Neural cell (in vitro differentiated cells): ENCODE measurements at regions not wholly inside any gene's neighbourhood (a gene's known extent, or its start where the extent isn't known, plus 50 kb on each side); places are given as distances from the start of the nearest gene placed in this dataset.

Experiments used
- H2AFZ ChIP-seq: fragments of 200-600, 300-800 bp; sonication (generic), shearing (Covaris generic); 2 replicates; pipeline ENCODE4 v1.6.0; 2014; ENCODE audit warnings: low read depth, mild to moderate bottlenecking, antibody characterized with exemption, low read length, moderate library complexity
- H3F3A ChIP-seq: fragments of 200-600 bp; shearing (Covaris generic); 2 replicates; pipeline ENCODE4 v1.6.1; 2016; ENCODE audit warnings: mild to moderate bottlenecking, moderate library complexity, mixed read lengths, antibody characterized with exemption, low read length; ENCODE audit not compliant: insufficient read depth, poor library complexity, severe bottlenecking
- H3K27ac ChIP-seq: fragments of 200-600, 300-800 bp; sonication (generic), shearing (Covaris generic); 2 replicates; pipeline ENCODE4 v1.5.1; 2014; ENCODE audit warnings: mild to moderate bottlenecking, low read length, moderate library complexity
- H3K27me3 ChIP-seq: fragments of 300-800, 200-600 bp; sonication (generic), shearing (Covaris generic); 2 replicates; pipeline ENCODE4 v1.6.0; 2014; ENCODE audit warnings: mild to moderate bottlenecking, low read depth, low read length, moderate library complexity; ENCODE audit not compliant: insufficient read depth
- H3K36me3 ChIP-seq: fragments of 300-800, 200-600 bp; sonication (generic), shearing (Covaris generic); 2 replicates; pipeline ENCODE4 v1.5.1; 2014; ENCODE audit warnings: mild to moderate bottlenecking, antibody characterized with exemption, low read length, moderate library complexity; ENCODE audit not compliant: insufficient read depth
- H3K4me2 ChIP-seq: fragments of 300-800, 200-600 bp; sonication (generic), shearing (Covaris generic); 2 replicates; pipeline ENCODE4 v1.6.0; 2014; ENCODE audit warnings: mild to moderate bottlenecking, low read length
- H3K4me3 ChIP-seq: fragments of 300-800, 200-600 bp; sonication (generic), shearing (Covaris generic); 2 replicates; pipeline ENCODE4 v1.5.1; 2014; ENCODE audit warnings: mild to moderate bottlenecking, low read length, moderate library complexity
- H3K79me2 ChIP-seq: fragments of 200-600 bp; shearing (Covaris generic); replicated peaks from 2 replicates; pipeline ENCODE4 v1.6.0; 2014; ENCODE audit warnings: mild to moderate bottlenecking, low read length, moderate library complexity; ENCODE audit not compliant: insufficient read depth
- H3K9ac ChIP-seq: fragments of 300-800, 200-600 bp; sonication (generic), shearing (Covaris generic); 2 replicates; pipeline ENCODE4 v1.6.1; 2016; ENCODE audit warnings: mild to moderate bottlenecking, low read length, mixed read lengths
- H3K9me2 ChIP-seq: fragments of 200-600 bp; shearing (Covaris generic); 2 replicates; pipeline ENCODE4 v1.6.1; 2016; ENCODE audit warnings: mild to moderate bottlenecking, low read length, mixed read lengths; ENCODE audit not compliant: insufficient read depth
- H3K9me3 ChIP-seq: fragments of 200-600, 300-800 bp; sonication (generic), shearing (Covaris generic); 2 replicates; pipeline ENCODE4 v1.6.1; 2016; ENCODE audit warnings: mild to moderate bottlenecking, mixed run types, low read length, moderate library complexity, mixed read lengths
- H4K20me1 ChIP-seq: fragments of 200-600 bp; shearing (Covaris generic); 2 replicates; pipeline ENCODE4 v1.6.1; 2016; ENCODE audit warnings: mild to moderate bottlenecking, mixed run types; ENCODE audit not compliant: insufficient read depth
- EP300 ChIP-seq: fragments of 450-650 bp; conservative IDR thresholded peaks from 2 replicates; pipeline ENCODE4 v1.6.1; 2014; ENCODE audit warnings: antibody characterized with exemption, mild to moderate bottlenecking, moderate library complexity; ENCODE audit not compliant: poor library complexity, severe bottlenecking
- EZH2 ChIP-seq: fragments of 200-600, 300-800 bp; shearing (Covaris generic), sonication (generic); IDR thresholded peaks from 2 replicates; pipeline ENCODE4 v1.6.1; 2014; ENCODE audit warnings: antibody characterized with exemption, low read length, borderline replicate concordance, mild to moderate bottlenecking; ENCODE audit not compliant: insufficient read depth, poor library complexity, severe bottlenecking
- MXI1 ChIP-seq: fragments of 450-650 bp; conservative IDR thresholded peaks from 2 replicates; pipeline ENCODE4 v1.6.1; 2014; ENCODE audit warnings: antibody characterized with exemption, mild to moderate bottlenecking; ENCODE audit not compliant: poor library complexity, severe bottlenecking
- POLR2AphosphoS5 ChIP-seq: IDR thresholded peaks from 2 replicates; pipeline ENCODE4 v1.6.1; 2012
- RAD21 ChIP-seq: fragments of 450-650 bp; conservative IDR thresholded peaks from 2 replicates; pipeline ENCODE4 v1.6.1; 2014; ENCODE audit warnings: antibody characterized with exemption, mild to moderate bottlenecking, moderate library complexity
- SMC3 ChIP-seq: fragments of 450-650 bp; conservative IDR thresholded peaks from 2 replicates; pipeline ENCODE4 v1.6.1; 2014; ENCODE audit warnings: antibody characterized with exemption, mild to moderate bottlenecking, moderate library complexity; ENCODE audit not compliant: poor library complexity
- TAF1 ChIP-seq: IDR thresholded peaks from 2 replicates; pipeline ENCODE4 v1.6.1; 2012; ENCODE audit warnings: low read depth
- TF ChIP-seq, protein P1 (sequence below): fragments of 450-650 bp; IDR thresholded peaks from 2 replicates; pipeline ENCODE4 v1.5.1; 2014; ENCODE audit warnings: antibody characterized with exemption, mild to moderate bottlenecking, moderate library complexity; ENCODE audit not compliant: poor library complexity, severe bottlenecking
- TF ChIP-seq, protein P2 (sequence below): IDR thresholded peaks from 2 replicates; pipeline ENCODE4 v1.6.1; 2012; ENCODE audit warnings: borderline replicate concordance

DNA sequence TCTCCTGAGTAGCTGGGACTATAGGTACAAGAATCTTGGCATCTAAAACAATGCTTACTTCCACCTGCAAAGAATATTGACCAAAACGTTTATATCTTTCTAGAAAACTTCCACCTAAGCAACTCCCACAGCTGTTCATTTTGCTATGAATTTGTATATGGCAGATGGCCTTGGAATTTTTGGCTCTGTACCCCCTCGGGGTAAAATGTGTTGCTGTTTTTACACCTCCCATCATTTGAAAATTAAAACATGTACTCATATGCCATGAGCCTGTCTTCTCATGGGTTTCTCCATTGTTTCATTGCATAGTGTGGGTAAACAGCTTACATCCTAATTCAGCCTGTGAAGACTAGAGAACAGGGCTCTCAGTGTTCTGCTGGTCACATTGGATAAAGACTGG lies 853.6 kb upstream of the SOX11 start:
- Histone ChIP-seq H3K79me2 (no peaks in the 10 kb centered on the region), H3K4me3 (no peak overlapping the region), H3K9me2 (no peaks in the 10 kb centered on the region), H3K4me2 (no peak overlapping the region), H3F3A (no peaks in the 10 kb centered on the region), H3K36me3 (no peaks in the 10 kb centered on the region), H3K9ac (no peak overlapping the region), H3K27ac (no peak overlapping the region), H4K20me1 (no peaks in the 10 kb centered on the region), H3K27me3 (no peaks in the 10 kb centered on the region), H3K9me3 (no peaks in the 10 kb centered on the region), H2AFZ (no peak overlapping the region)
- TF ChIP-seq EP300 (no peak), EZH2 (no peak), RAD21 (no peak), TAF1 (no peak), MXI1 (no peak), SMC3 (no peak), POLR2AphosphoS5 (no peak)
- TF ChIP-seq, protein P1, sequence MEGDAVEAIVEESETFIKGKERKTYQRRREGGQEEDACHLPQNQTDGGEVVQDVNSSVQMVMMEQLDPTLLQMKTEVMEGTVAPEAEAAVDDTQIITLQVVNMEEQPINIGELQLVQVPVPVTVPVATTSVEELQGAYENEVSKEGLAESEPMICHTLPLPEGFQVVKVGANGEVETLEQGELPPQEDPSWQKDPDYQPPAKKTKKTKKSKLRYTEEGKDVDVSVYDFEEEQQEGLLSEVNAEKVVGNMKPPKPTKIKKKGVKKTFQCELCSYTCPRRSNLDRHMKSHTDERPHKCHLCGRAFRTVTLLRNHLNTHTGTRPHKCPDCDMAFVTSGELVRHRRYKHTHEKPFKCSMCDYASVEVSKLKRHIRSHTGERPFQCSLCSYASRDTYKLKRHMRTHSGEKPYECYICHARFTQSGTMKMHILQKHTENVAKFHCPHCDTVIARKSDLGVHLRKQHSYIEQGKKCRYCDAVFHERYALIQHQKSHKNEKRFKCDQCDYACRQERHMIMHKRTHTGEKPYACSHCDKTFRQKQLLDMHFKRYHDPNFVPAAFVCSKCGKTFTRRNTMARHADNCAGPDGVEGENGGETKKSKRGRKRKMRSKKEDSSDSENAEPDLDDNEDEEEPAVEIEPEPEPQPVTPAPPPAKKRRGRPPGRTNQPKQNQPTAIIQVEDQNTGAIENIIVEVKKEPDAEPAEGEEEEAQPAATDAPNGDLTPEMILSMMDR: no peak
- TF ChIP-seq, protein P2, sequence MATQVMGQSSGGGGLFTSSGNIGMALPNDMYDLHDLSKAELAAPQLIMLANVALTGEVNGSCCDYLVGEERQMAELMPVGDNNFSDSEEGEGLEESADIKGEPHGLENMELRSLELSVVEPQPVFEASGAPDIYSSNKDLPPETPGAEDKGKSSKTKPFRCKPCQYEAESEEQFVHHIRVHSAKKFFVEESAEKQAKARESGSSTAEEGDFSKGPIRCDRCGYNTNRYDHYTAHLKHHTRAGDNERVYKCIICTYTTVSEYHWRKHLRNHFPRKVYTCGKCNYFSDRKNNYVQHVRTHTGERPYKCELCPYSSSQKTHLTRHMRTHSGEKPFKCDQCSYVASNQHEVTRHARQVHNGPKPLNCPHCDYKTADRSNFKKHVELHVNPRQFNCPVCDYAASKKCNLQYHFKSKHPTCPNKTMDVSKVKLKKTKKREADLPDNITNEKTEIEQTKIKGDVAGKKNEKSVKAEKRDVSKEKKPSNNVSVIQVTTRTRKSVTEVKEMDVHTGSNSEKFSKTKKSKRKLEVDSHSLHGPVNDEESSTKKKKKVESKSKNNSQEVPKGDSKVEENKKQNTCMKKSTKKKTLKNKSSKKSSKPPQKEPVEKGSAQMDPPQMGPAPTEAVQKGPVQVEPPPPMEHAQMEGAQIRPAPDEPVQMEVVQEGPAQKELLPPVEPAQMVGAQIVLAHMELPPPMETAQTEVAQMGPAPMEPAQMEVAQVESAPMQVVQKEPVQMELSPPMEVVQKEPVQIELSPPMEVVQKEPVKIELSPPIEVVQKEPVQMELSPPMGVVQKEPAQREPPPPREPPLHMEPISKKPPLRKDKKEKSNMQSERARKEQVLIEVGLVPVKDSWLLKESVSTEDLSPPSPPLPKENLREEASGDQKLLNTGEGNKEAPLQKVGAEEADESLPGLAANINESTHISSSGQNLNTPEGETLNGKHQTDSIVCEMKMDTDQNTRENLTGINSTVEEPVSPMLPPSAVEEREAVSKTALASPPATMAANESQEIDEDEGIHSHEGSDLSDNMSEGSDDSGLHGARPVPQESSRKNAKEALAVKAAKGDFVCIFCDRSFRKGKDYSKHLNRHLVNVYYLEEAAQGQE: no peak

DNA sequence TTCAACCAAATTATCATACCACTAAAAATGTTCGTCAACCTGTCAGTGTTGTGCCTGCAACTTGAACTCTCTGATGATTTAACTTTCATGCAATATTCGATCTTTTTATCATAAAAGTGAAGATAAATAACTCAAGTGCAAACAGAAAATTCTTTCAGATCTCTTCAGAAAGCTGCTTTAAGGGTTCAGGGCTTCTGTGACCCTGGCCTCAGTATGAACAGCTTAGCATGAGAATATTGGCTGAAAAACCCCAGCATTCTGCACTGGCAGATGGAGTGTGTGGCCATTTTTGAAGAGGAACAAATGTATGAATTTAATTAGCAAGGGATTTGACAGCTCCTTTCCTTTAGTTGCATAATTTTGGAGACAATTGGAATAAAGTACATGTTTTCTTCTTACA lies 851.4 kb upstream of the SOX11 start:
- no peaks in the 10 kb centered on the region for H3K36me3 ChIP-seq
- TF ChIP-seq MXI1: no peak
- TF ChIP-seq, protein P1: no peak
- H3K27me3 ChIP-seq: no peaks in the 10 kb centered on the region
- no peaks in the 10 kb centered on the region for H3K9me3 ChIP-seq
- H4K20me1 ChIP-seq: no peaks in the 10 kb centered on the region
- no peak overlapping the region for H3K27ac ChIP-seq
- no peak overlapping the region for H2AFZ ChIP-seq
- no peak overlapping the region for H3K9ac ChIP-seq
- H3K4me2 ChIP-seq: no peak overlapping the region
- no peaks in the 10 kb centered on the region for H3K79me2 ChIP-seq
- H3K4me3 ChIP-seq: no peak overlapping the region
- no peaks in the 10 kb centered on the region for H3F3A ChIP-seq
- no peaks in the 10 kb centered on the region for H3K9me2 ChIP-seq
